ENCODE measurements at regions not wholly inside any gene's neighbourhood (a gene's known extent, or its start where the extent isn't known, plus 50 kb on each side); places are given as distances from the start of the nearest gene placed in this dataset.

DNA sequence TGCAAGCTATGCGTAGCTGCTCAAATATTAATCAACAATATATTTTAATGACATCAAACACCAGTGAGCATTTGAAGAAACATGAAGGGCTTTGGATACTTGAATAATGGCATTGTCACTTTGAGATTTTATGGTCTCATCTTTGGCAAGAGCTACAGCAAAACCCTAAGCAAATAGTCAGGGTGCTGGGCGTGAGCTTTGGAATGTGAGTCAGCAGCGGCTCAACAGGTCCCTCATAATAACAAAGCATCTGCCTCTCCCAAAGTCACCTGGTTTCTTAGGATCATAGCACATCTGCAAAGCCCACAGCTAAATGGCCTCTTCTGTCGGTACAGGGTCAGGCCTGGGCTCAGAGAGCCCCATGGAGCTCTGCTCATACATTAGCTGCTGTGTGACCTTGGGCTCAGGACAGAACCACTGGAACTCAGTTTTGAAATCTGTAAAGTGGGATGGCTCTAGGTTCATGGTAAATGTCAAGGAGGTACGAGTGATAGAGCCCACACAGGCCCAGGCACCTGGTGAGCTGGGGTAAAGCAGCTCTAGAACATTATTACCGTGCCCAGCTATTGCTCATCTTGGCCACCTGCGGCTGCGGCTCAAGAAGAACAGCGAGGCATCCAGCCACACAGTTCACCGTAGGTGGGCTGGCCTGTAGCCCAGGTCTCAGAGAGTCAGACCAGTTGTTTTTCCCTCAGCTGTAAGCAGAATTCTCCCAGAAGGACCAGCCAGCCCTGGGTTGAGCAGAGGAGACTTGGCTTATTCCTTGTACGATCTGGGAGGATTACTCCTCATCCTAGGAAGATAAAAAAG lies 544.5 kb upstream of the CDH11 start:
- no peak for DNase-seq
- no peak for TF ChIP-seq POLR2A (IDR thresholded peaks at IDR 0.05)
- TF ChIP-seq, protein P1, sequence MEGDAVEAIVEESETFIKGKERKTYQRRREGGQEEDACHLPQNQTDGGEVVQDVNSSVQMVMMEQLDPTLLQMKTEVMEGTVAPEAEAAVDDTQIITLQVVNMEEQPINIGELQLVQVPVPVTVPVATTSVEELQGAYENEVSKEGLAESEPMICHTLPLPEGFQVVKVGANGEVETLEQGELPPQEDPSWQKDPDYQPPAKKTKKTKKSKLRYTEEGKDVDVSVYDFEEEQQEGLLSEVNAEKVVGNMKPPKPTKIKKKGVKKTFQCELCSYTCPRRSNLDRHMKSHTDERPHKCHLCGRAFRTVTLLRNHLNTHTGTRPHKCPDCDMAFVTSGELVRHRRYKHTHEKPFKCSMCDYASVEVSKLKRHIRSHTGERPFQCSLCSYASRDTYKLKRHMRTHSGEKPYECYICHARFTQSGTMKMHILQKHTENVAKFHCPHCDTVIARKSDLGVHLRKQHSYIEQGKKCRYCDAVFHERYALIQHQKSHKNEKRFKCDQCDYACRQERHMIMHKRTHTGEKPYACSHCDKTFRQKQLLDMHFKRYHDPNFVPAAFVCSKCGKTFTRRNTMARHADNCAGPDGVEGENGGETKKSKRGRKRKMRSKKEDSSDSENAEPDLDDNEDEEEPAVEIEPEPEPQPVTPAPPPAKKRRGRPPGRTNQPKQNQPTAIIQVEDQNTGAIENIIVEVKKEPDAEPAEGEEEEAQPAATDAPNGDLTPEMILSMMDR (IDR thresholded peaks at IDR 0.05) = no peak
- no peaks in the 10 kb centered on the region for H3K9me3 ChIP-seq

DNA sequence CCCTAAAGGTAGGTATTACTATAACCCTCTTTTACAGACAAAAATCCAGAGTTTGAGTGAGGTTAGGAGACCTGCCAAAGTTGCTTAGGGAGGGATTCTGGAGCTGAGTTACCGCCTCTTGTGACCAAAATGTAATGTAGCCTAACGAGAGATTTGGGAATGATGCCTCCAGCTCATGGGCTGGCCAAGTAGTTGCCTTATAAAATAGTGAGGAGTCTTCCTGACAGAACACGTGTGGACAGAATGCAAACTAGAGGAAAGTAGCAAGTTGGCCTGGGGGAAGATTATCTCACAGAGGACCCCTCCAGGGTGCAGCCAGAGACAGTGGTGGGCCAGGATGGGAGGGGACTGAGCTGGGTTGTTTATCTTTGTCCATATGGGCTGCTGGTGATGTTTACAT lies 543.7 kb upstream of the CDH11 start:
- Histone ChIP-seq H3K27me3 (no peaks in the 10 kb centered on the region), H3K4me1 (no peaks in the 10 kb centered on the region), H3K36me3 (no peaks in the 10 kb centered on the region), H3K9me3 (no peaks in the 10 kb centered on the region), H3K27ac (no peak overlapping the region), H3K4me3 (no peak overlapping the region)
- TF ChIP-seq, protein P1 (IDR thresholded peaks at IDR 0.05) = no peak
- TF ChIP-seq POLR2A (IDR thresholded peaks at IDR 0.05) = no peak
- no peak for DNase-seq

More for the DNA sequence above, 544.5 kb upstream of the CDH11 start:
- no peaks in the 10 kb centered on the region for H3K4me1 ChIP-seq
- H3K4me3 ChIP-seq = no peak overlapping the region
- H3K27ac ChIP-seq = no peak overlapping the region
- H3K27me3 ChIP-seq = no peaks in the 10 kb centered on the region
- no peaks in the 10 kb centered on the region for H3K36me3 ChIP-seq

DNA sequence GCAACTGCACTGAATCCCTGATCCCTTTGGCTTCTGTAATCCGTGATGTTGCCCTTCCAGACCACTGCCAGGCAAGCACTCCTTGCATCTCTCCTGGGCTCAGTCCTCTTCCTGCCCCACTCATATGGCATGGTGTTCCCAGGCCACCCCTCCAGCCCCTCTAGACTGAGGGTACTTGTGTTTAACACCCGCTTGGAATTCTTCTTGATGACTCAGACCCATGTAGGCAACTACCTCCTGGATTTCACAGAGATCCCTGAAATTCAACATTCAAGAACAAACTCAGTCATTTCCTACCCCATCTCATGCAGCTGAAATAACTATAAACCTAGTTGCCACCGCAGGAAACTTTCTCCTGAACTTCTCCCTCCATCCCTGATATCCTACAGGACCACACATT lies 541.9 kb upstream of the CDH11 start:
- Histone ChIP-seq H3K4me1 (no peaks in the 10 kb centered on the region), H3K27ac (no peak overlapping the region), H3K4me3 (no peak overlapping the region), H3K36me3 (no peaks in the 10 kb centered on the region), H3K27me3 (no peaks in the 10 kb centered on the region), H3K9me3 (no peaks in the 10 kb centered on the region)
- TF ChIP-seq POLR2A (IDR thresholded peaks at IDR 0.05) = no peak
- TF ChIP-seq, protein P1 (IDR thresholded peaks at IDR 0.05) = no peak
- no peak for DNase-seq

DNA sequence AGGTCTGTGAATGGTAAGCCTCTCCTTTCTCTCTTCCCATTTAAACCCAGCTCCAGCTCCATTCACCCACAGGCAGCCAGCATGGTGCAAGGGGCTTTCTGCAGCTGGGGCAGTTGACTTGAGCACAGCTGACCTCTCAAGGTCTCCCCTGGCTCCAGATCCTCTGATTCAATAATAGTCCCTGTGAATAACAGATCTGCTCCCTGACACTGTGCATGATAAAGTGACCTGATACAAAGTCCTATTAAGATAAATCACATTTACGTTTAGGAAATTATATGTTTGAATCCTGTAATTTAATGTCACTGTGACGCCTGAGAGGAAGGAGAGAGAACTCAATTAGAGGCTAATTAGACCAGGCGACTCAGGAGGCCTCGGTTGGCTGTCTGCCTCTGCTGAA lies 540.4 kb upstream of the CDH11 start:
- no peaks in the 10 kb centered on the region for H3K36me3 ChIP-seq
- no peak for DNase-seq
- no peak overlapping the region for H3K4me3 ChIP-seq
- no peaks in the 10 kb centered on the region for H3K9me3 ChIP-seq
- no peaks in the 10 kb centered on the region for H3K4me1 ChIP-seq
- TF ChIP-seq POLR2A (IDR thresholded peaks at IDR 0.05) = no peak
- TF ChIP-seq, protein P1 (IDR thresholded peaks at IDR 0.05) = no peak
- no peaks in the 10 kb centered on the region for H3K27me3 ChIP-seq
- no peak overlapping the region for H3K27ac ChIP-seq

DNA sequence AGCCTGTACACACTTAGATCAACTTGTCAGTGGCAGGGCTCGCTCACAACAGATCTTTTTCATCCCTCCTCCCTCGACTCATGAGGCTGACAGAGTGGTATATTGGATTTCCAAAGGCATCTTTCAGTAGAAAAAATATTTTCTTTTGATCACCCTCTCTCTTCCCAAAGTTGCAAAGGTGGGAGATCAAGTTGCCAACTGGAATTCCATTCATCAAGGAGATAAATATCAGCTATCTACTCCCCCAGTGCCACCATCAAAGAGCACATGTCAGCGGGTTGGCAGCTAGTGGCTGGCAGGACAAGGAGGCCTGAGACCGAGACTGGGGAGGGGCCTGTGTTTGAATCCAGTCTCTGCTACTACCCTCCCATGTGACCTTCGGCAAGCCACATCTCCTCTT lies 539.7 kb upstream of the CDH11 start:
- no peak for TF ChIP-seq POLR2A (IDR thresholded peaks at IDR 0.05)
- TF ChIP-seq, protein P1 (IDR thresholded peaks at IDR 0.05) = no peak
- no peak for DNase-seq
- Histone ChIP-seq H3K9me3 (no peaks in the 10 kb centered on the region), H3K4me1 (no peaks in the 10 kb centered on the region), H3K27me3 (no peaks in the 10 kb centered on the region), H3K4me3 (no peak overlapping the region), H3K36me3 (no peaks in the 10 kb centered on the region), H3K27ac (no peak overlapping the region)

Measured in Peyer's patch (tissue), 4 donors.